ENCODE measurements at regions not wholly inside any gene's neighbourhood (a gene's known extent, or its start where the extent isn't known, plus 50 kb on each side); places are given as distances from the start of the nearest gene placed in this dataset.

GRCh38 chr12:125303337-125303736 lies 238.1 kb downstream of the AACS start:
- Histone ChIP-seq H3K36me3 (ENCODE audit: control insufficient read depth, insufficient read depth, low read length) (no peaks in the 10 kb centered on the region), H3K27ac (ENCODE audit: low read depth, low read length) (no peak overlapping the region), H3K9ac (ENCODE audit: low read length) (no peak overlapping the region), H3K4me3 (ENCODE audit: low read length) (no peak overlapping the region), H3K4me1 (ENCODE audit: control insufficient read depth, insufficient read depth, low read length) (no peaks in the 10 kb centered on the region), H3K27me3 (ENCODE audit: control insufficient read depth, insufficient read depth, low read length) (no peaks in the 10 kb centered on the region)

- Histone ChIP-seq H3K9ac (ENCODE audit: low read length) (no peak overlapping the region), H3K4me1 (ENCODE audit: control insufficient read depth, insufficient read depth, low read length) (no peaks in the 10 kb centered on the region), H3K36me3 (ENCODE audit: control insufficient read depth, insufficient read depth, low read length) (no peaks in the 10 kb centered on the region), H3K27me3 (ENCODE audit: control insufficient read depth, insufficient read depth, low read length) (no peaks in the 10 kb centered on the region), H3K4me3 (ENCODE audit: low read length) (no peak overlapping the region), H3K27ac (ENCODE audit: low read depth, low read length) (no peak overlapping the region)
Observed at GRCh38 chr12:125304029-125304428, 238.8 kb downstream of the AACS start.

- Histone ChIP-seq H3K4me3 (ENCODE audit: low read length) (no peak overlapping the region), H3K9ac (ENCODE audit: low read length) (no peak overlapping the region), H3K27ac (ENCODE audit: low read depth, low read length) (no peak overlapping the region), H3K36me3 (ENCODE audit: control insufficient read depth, insufficient read depth, low read length) (no peaks in the 10 kb centered on the region), H3K27me3 (ENCODE audit: control insufficient read depth, insufficient read depth, low read length) (no peaks in the 10 kb centered on the region), H3K4me1 (ENCODE audit: control insufficient read depth, insufficient read depth, low read length) (no peaks in the 10 kb centered on the region)
Observed at GRCh38 chr12:125305231-125305630, 240.0 kb downstream of the AACS start.

GRCh38 chr12:125310461-125310860 lies 245.2 kb downstream of the AACS start:
- Histone ChIP-seq H3K4me1 (ENCODE audit: control insufficient read depth, insufficient read depth, low read length) (no peaks in the 10 kb centered on the region), H3K9ac (ENCODE audit: low read length) (no peak overlapping the region), H3K27ac (ENCODE audit: low read depth, low read length) (no peak overlapping the region), H3K27me3 (ENCODE audit: control insufficient read depth, insufficient read depth, low read length) (no peaks in the 10 kb centered on the region), H3K4me3 (ENCODE audit: low read length) (no peak overlapping the region), H3K36me3 (ENCODE audit: control insufficient read depth, insufficient read depth, low read length) (no peaks in the 10 kb centered on the region)

- Histone ChIP-seq H3K9ac (ENCODE audit: low read length) (no peak overlapping the region), H3K27me3 (ENCODE audit: control insufficient read depth, insufficient read depth, low read length) (no peaks in the 10 kb centered on the region), H3K4me3 (ENCODE audit: low read length) (no peak overlapping the region), H3K36me3 (ENCODE audit: control insufficient read depth, insufficient read depth, low read length) (no peaks in the 10 kb centered on the region), H3K4me1 (ENCODE audit: control insufficient read depth, insufficient read depth, low read length) (no peaks in the 10 kb centered on the region), H3K27ac (ENCODE audit: low read depth, low read length) (no peak overlapping the region)
Observed at GRCh38 chr12:125311050-125311449, 245.8 kb downstream of the AACS start.

GRCh38 chr12:125312471-125312870 lies 247.2 kb downstream of the AACS start:
- no peak overlapping the region for H3K4me3 ChIP-seq (ENCODE audit: low read length)
- no peaks in the 10 kb centered on the region for H3K27me3 ChIP-seq (ENCODE audit: control insufficient read depth, insufficient read depth, low read length)
- H3K9ac ChIP-seq (ENCODE audit: low read length): no peak overlapping the region
- no peak overlapping the region for H3K27ac ChIP-seq (ENCODE audit: low read depth, low read length)
- no peaks in the 10 kb centered on the region for H3K36me3 ChIP-seq (ENCODE audit: control insufficient read depth, insufficient read depth, low read length)
- no peaks in the 10 kb centered on the region for H3K4me1 ChIP-seq (ENCODE audit: control insufficient read depth, insufficient read depth, low read length)

- H3K27me3 ChIP-seq (ENCODE audit: control insufficient read depth, insufficient read depth, low read length): no peaks in the 10 kb centered on the region
- no peaks in the 10 kb centered on the region for H3K36me3 ChIP-seq (ENCODE audit: control insufficient read depth, insufficient read depth, low read length)
- no peak overlapping the region for H3K4me3 ChIP-seq (ENCODE audit: low read length)
- H3K27ac ChIP-seq (ENCODE audit: low read depth, low read length): no peak overlapping the region
- no peak overlapping the region for H3K9ac ChIP-seq (ENCODE audit: low read length)
- no peaks in the 10 kb centered on the region for H3K4me1 ChIP-seq (ENCODE audit: control insufficient read depth, insufficient read depth, low read length)
Observed at GRCh38 chr12:125314051-125314755, 249.0 kb downstream of the AACS start.

GRCh38 chr12:125315771-125316170 lies 250.5 kb downstream of the AACS start:
- Histone ChIP-seq H3K27ac (ENCODE audit: low read depth, low read length) (no peak overlapping the region), H3K4me1 (ENCODE audit: control insufficient read depth, insufficient read depth, low read length) (no peaks in the 10 kb centered on the region), H3K9ac (ENCODE audit: low read length) (no peak overlapping the region), H3K27me3 (ENCODE audit: control insufficient read depth, insufficient read depth, low read length) (no peaks in the 10 kb centered on the region), H3K36me3 (ENCODE audit: control insufficient read depth, insufficient read depth, low read length) (no peaks in the 10 kb centered on the region), H3K4me3 (ENCODE audit: low read length) (no peak overlapping the region)

GRCh38 chr12:125320177-125320576 lies 254.9 kb downstream of the AACS start:
- H3K27me3 ChIP-seq (ENCODE audit: control insufficient read depth, insufficient read depth, low read length): no peaks in the 10 kb centered on the region
- H3K9ac ChIP-seq (ENCODE audit: low read length): no peak overlapping the region
- no peaks in the 10 kb centered on the region for H3K36me3 ChIP-seq (ENCODE audit: control insufficient read depth, insufficient read depth, low read length)
- H3K4me3 ChIP-seq (ENCODE audit: low read length): no peak overlapping the region
- H3K4me1 ChIP-seq (ENCODE audit: control insufficient read depth, insufficient read depth, low read length): no peaks in the 10 kb centered on the region
- H3K27ac ChIP-seq (ENCODE audit: low read depth, low read length): no peak overlapping the region

- no peaks in the 10 kb centered on the region for H3K27me3 ChIP-seq (ENCODE audit: control insufficient read depth, insufficient read depth, low read length)
- no peak overlapping the region for H3K9ac ChIP-seq (ENCODE audit: low read length)
- no peak overlapping the region for H3K27ac ChIP-seq (ENCODE audit: low read depth, low read length)
- no peak overlapping the region for H3K4me3 ChIP-seq (ENCODE audit: low read length)
- no peaks in the 10 kb centered on the region for H3K4me1 ChIP-seq (ENCODE audit: control insufficient read depth, insufficient read depth, low read length)
- no peaks in the 10 kb centered on the region for H3K36me3 ChIP-seq (ENCODE audit: control insufficient read depth, insufficient read depth, low read length)
Observed at GRCh38 chr12:125324861-125325490, 259.7 kb downstream of the AACS start.

- Histone ChIP-seq H3K27me3 (ENCODE audit: control insufficient read depth, insufficient read depth, low read length) (peaks cover 2% of the 10 kb centered on the region), H3K4me1 (ENCODE audit: control insufficient read depth, insufficient read depth, low read length) (no peaks in the 10 kb centered on the region), H3K36me3 (ENCODE audit: control insufficient read depth, insufficient read depth, low read length) (no peaks in the 10 kb centered on the region), H3K27ac (ENCODE audit: low read depth, low read length) (no peak overlapping the region), H3K9ac (ENCODE audit: low read length) (no peak overlapping the region), H3K4me3 (ENCODE audit: low read length) (no peak overlapping the region)
Observed at GRCh38 chr12:125329239-125330102, 264.2 kb downstream of the AACS start.

GRCh38 chr12:125330645-125331341 lies 265.6 kb downstream of the AACS start:
- H3K27ac ChIP-seq (ENCODE audit: low read depth, low read length): no peak overlapping the region
- no peak overlapping the region for H3K9ac ChIP-seq (ENCODE audit: low read length)

More at GRCh38 chr12:125330645-125331341, 265.6 kb downstream of the AACS start:
- peaks cover 2% of the 10 kb centered on the region for H3K27me3 ChIP-seq (ENCODE audit: control insufficient read depth, insufficient read depth, low read length)
- no peaks in the 10 kb centered on the region for H3K36me3 ChIP-seq (ENCODE audit: control insufficient read depth, insufficient read depth, low read length)
- H3K4me3 ChIP-seq (ENCODE audit: low read length): peak overlapping the region; percentile 14
- no peaks in the 10 kb centered on the region for H3K4me1 ChIP-seq (ENCODE audit: control insufficient read depth, insufficient read depth, low read length)

Data from rectal smooth muscle tissue (tissue), 1 donor.